HepG2 (cell line): ENCODE measurements at regions not wholly inside any gene's neighbourhood (a gene's known extent, or its start where the extent isn't known, plus 50 kb on each side); places are given as distances from the start of the nearest gene placed in this dataset.
"Not testable (repeated sequence)": the region's sequence is repeated elsewhere in the genome, so short reads cannot be mapped to it uniquely, and the experiment has no call there.

Experiments used
- ATAC-seq: fragments of 200-7000 bp; cut with Tn5 transposase; 3 replicates; pipeline ENCODE4 v1.9.1; 2020; ENCODE audit warnings: mild to moderate bottlenecking, moderate library complexity
- BruUV-seq: library from RNA; stranded (reverse); fragments of 400-500 nt; replicated peaks from 2 replicates; lab custom pipeline; 2021; lab: Mats Ljungman, UMichigan
- CTCF ChIA-PET: fragments of 300-600 bp; formaldehyde crosslinking; extraction: SDS; loops from one replicate; lab custom pipeline; 2021; ENCODE audit warnings: low total read pairs, inconsistent platforms, low intra/inter-chr PET ratio; lab: Yijun Ruan, JAX
- POLR2A ChIA-PET: fragments of 350-600 bp; sonication (Branson Sonifier 250); formaldehyde crosslinking; loops from one replicate; lab custom pipeline; 2020; ENCODE audit warnings: antibody characterized with exemption, inconsistent platforms; lab: Yijun Ruan, JAX
- DNase-seq: peaks from one replicate; pipeline ENCODE4 v3.0.0-alpha.2; 2015; ENCODE audit warnings: low spot score
- FAIRE-seq: peaks from 3 replicates; lab custom pipeline; 2011; peaks lifted over from hg19 to GRCh38; lab: Jason Lieb, UNC
- H2AFZ ChIP-seq: one replicate; pipeline ENCODE4 v1.6.1; 2011; ENCODE audit warnings: low read length, inconsistent platforms
- H3K27ac ChIP-seq: fragments of 300-600 bp; 3 replicates; pipeline ENCODE4 v1.8.0; 2011; ENCODE audit warnings: mixed run types, mild to moderate bottlenecking, mixed read lengths, low read length, inconsistent platforms; ENCODE audit not compliant: insufficient read depth; ENCODE audit errors: extremely low read length
- H3K27me3 ChIP-seq, 2 experiments: fragments of 200-600 bp in 1 of 2; 2 replicates in 1 of 2; 3 replicates in 1 of 2; pipeline versions ENCODE4 v1.6.0 to v1.8.0; 2011; ENCODE audit warnings: low read length in 2 of 2, mild to moderate bottlenecking in 2 of 2, moderate library complexity in 2 of 2, inconsistent platforms in 1 of 2; ENCODE audit not compliant: insufficient read depth in 2 of 2, control insufficient read depth in 1 of 2
- H3K36me3 ChIP-seq, 2 experiments: fragments of 200-600 bp in 1 of 2; replicated peaks in 1 of 2; 2 replicates in 1 of 2; 3 replicates in 1 of 2; pipeline versions ENCODE4 v1.5.1 to v1.8.0; 2011; ENCODE audit warnings: low read length in 2 of 2, inconsistent platforms in 1 of 2; ENCODE audit not compliant: insufficient read depth in 2 of 2, control insufficient read depth in 1 of 2
- H3K4me1 ChIP-seq: 2 replicates; pipeline ENCODE4 v1.5.1; 2012; ENCODE audit warnings: low read length, inconsistent platforms; ENCODE audit not compliant: insufficient read depth
- H3K4me2 ChIP-seq: 2 replicates; pipeline ENCODE4 v1.6.0; 2011; ENCODE audit warnings: low read depth, low read length, inconsistent platforms
- H3K4me3 ChIP-seq, 3 experiments: fragments of 200-600 bp in 1 of 3; sonication (generic), shearing (Covaris generic) in 1 of 3; replicated peaks in 1 of 3; 2 replicates each; pipeline ENCODE4 v1.5.1; 2011 to 2016; ENCODE audit warnings: low read length in 3 of 3, inconsistent platforms in 2 of 3, low read depth in 2 of 3, mild to moderate bottlenecking in 2 of 3, control low read depth in 1 of 3, mixed read lengths in 1 of 3; ENCODE audit not compliant: insufficient read depth in 1 of 3
- H3K79me2 ChIP-seq: one replicate; pipeline ENCODE4 v1.6.1; 2011; ENCODE audit warnings: low read length, inconsistent platforms; ENCODE audit not compliant: insufficient read depth
- H3K9ac ChIP-seq: 2 replicates; pipeline ENCODE4 v1.6.0; 2011; ENCODE audit warnings: mild to moderate bottlenecking, low read depth, low read length, inconsistent platforms; ENCODE audit not compliant: insufficient read depth
- H3K9me3 ChIP-seq: 2 replicates; pipeline ENCODE4 v1.5.1; 2012; ENCODE audit warnings: mild to moderate bottlenecking, low read length
- H4K20me1 ChIP-seq: 2 replicates; pipeline ENCODE4 v1.6.0; 2011; ENCODE audit warnings: inconsistent platforms, mild to moderate bottlenecking, low read length, moderate library complexity; ENCODE audit not compliant: insufficient read depth
- FIP1L1 ChIP-seq: fragments of 200-400 bp; formaldehyde crosslinking; IDR thresholded peaks from 2 replicates; pipeline ENCODE4 v1.6.1; 2018; ENCODE audit warnings: low read depth, mild to moderate bottlenecking, low read length, moderate library complexity, borderline replicate concordance; ENCODE audit not compliant: insufficient read depth
- PLRG1 ChIP-seq: fragments of 450-650 bp; conservative IDR thresholded peaks from 2 replicates; pipeline ENCODE4 v1.6.1; 2016
- TAF1 ChIP-seq: sonication (generic); formaldehyde crosslinking; IDR thresholded peaks from 2 replicates; pipeline ENCODE4 v1.4.0; 2020; ENCODE audit warnings: missing genetic modification reagents
- ZNF501 ChIP-seq: sonication (generic); formaldehyde crosslinking; IDR thresholded peaks from 2 replicates; pipeline ENCODE4 v1.5.1; 2020; ENCODE audit warnings: mild to moderate bottlenecking, moderate library complexity, missing genetic modification reagents
- WGBS: methylation state at CpG from one replicate; pipeline ENCODE4 v1.1.6; 2017; ENCODE audit warnings: low lambda C conversion rate; 5-methylcytosine and 5-hydroxymethylcytosine counted together
- in situ Hi-C: cut with HindIII; loops from 2 replicates; pipeline ENCODE4 v1.10.0; 2017; ENCODE audit warnings: low pct_unique_long_range_greater_than_20kb; ENCODE audit not compliant: extremely low pct_ligation_motif_present
- intact Hi-C: fragments of 100-400 bp; cut with micrococcal nuclease; formaldehyde crosslinking; loops from one replicate; pipeline ENCODE4 v1.10.0; 2022; ENCODE audit not compliant: unreplicated experiment
- TF ChIP-seq, protein P1 (sequence below): sonication (generic); formaldehyde crosslinking; IDR thresholded peaks from 2 replicates; pipeline ENCODE4 v1.5.1; 2020; ENCODE audit warnings: mild to moderate bottlenecking, missing genetic modification reagents, moderate library complexity
- TF ChIP-seq, protein P2 (sequence below): sonication (generic); formaldehyde crosslinking; IDR thresholded peaks from 2 replicates; pipeline ENCODE4 v1.9.0; 2022; ENCODE audit warnings: low read depth, missing genetic modification reagents

DNA sequence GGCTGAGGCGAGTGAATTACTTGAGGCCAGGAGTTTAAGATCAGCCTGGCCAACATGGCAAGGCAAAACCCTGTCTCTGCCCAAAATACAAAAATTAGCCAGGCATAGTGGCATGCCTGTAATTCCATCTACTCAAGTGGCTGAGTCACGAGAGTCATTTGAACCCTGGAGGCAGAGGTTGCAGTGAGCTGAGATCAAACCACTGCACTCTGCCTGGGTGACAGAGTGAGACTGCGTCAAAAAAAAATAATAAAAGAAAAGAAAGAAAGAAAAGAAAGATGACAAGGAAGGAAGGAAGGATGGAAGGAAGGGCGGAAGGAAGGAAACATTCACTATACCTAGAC lies 159.6 kb upstream of the CNOT2 start (continued):
- TF ChIP-seq, protein P1, sequence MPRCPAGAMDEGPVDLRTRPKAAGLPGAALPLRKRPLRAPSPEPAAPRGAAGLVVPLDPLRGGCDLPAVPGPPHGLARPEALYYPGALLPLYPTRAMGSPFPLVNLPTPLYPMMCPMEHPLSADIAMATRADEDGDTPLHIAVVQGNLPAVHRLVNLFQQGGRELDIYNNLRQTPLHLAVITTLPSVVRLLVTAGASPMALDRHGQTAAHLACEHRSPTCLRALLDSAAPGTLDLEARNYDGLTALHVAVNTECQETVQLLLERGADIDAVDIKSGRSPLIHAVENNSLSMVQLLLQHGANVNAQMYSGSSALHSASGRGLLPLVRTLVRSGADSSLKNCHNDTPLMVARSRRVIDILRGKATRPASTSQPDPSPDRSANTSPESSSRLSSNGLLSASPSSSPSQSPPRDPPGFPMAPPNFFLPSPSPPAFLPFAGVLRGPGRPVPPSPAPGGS (CRISPR knock-in tag) = no peak
- TF ChIP-seq PLRG1 (no peak), ZNF501 (CRISPR knock-in tag) (no peak), FIP1L1 (no peak), TAF1 (CRISPR knock-in tag) (no peak)
- TF ChIP-seq, protein P2, sequence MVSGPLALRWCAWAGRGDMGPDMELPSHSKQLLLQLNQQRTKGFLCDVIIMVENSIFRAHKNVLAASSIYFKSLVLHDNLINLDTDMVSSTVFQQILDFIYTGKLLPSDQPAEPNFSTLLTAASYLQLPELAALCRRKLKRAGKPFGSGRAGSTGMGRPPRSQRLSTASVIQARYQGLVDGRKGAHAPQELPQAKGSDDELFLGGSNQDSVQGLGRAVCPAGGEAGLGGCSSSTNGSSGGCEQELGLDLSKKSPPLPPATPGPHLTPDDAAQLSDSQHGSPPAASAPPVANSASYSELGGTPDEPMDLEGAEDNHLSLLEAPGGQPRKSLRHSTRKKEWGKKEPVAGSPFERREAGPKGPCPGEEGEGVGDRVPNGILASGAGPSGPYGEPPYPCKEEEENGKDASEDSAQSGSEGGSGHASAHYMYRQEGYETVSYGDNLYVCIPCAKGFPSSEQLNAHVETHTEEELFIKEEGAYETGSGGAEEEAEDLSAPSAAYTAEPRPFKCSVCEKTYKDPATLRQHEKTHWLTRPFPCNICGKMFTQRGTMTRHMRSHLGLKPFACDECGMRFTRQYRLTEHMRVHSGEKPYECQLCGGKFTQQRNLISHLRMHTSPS (CRISPR knock-in tag) = no peak
- TF ChIP-seq, all 625 proteins: peak for 0

DNA sequence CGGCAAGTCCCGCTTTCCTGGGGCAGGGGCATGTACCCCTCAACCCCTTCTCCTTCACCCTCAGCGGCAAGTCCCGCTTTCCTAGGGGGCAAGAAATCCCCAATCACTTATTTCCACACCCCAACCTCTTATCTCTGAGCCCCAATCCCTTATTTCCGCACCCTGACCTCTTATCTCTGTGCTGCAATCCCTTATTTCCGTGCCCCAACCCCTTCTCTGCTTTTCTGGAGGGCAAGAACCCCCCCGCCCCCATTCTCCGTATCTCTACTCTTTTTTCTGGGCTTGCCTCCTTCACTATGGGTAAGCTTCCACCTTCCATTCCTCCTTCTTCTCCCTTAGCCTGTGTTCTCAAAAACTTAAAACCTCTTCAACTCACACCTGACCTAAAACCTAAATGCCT lies 156.9 kb upstream of the CNOT2 start:
- H3K27me3 ChIP-seq, H3K4me3 ChIP-seq, BruUV-seq, in situ Hi-C loops, ATAC-seq, H3K9ac ChIP-seq, POLR2A ChIA-PET, H3K36me3 ChIP-seq, CTCF ChIA-PET, DNase-seq, H3K4me2 ChIP-seq, H4K20me1 ChIP-seq, FAIRE-seq, H3K27ac ChIP-seq, intact Hi-C loops, H3K4me1 ChIP-seq, H3K79me2 ChIP-seq, H3K9me3 ChIP-seq, H2AFZ ChIP-seq: not testable (repeated sequence)
- 33% methylated on average over 8 of the region's 8 CpGs for WGBS
